Neuronal stem cell (in vitro differentiated cells): ENCODE measurements at regions not wholly inside any gene's neighbourhood (a gene's known extent, or its start where the extent isn't known, plus 50 kb on each side); places are given as distances from the start of the nearest gene placed in this dataset.
"Not testable (repeated sequence)": the region's sequence is repeated elsewhere in the genome, so short reads cannot be mapped to it uniquely, and the experiment has no call there.

ENCODE experiments used
- DNase-seq: peaks from one replicate; pipeline ENCODE4 v3.0.0-alpha.2; 2013; ENCODE audit warnings: low spot score
- H2AFZ ChIP-seq: one replicate; pipeline ENCODE4 v1.6.1; 2013; ENCODE audit warnings: mild to moderate bottlenecking, low read length, inconsistent platforms
- H2AK5ac ChIP-seq: 2 replicates; pipeline ENCODE4 v1.6.1; 2013; ENCODE audit warnings: low read depth, mild to moderate bottlenecking, inconsistent platforms, low read length, moderate library complexity, mixed read lengths
- H2BK120ac ChIP-seq: 2 replicates; pipeline ENCODE4 v1.6.1; 2013; ENCODE audit warnings: low read depth, mild to moderate bottlenecking, inconsistent platforms, low read length, moderate library complexity, mixed read lengths
- H2BK12ac ChIP-seq: one replicate; pipeline ENCODE4 v1.6.1; 2013; ENCODE audit warnings: low read length, inconsistent platforms
- H2BK15ac ChIP-seq: 2 replicates; pipeline ENCODE4 v1.6.1; 2013; ENCODE audit warnings: mild to moderate bottlenecking, low read length, inconsistent platforms, mixed read lengths
- H2BK5ac ChIP-seq: one replicate; pipeline ENCODE4 v1.6.1; 2013; ENCODE audit warnings: inconsistent platforms, mild to moderate bottlenecking, low read length, moderate library complexity
- H3K14ac ChIP-seq: one replicate; pipeline ENCODE4 v1.6.1; 2013; ENCODE audit warnings: low read length, inconsistent platforms
- H3K18ac ChIP-seq: 2 replicates; pipeline ENCODE4 v1.6.1; 2013; ENCODE audit warnings: low read length, inconsistent platforms
- H3K23ac ChIP-seq: 2 replicates; pipeline ENCODE4 v1.6.1; 2013; ENCODE audit warnings: low read depth, mild to moderate bottlenecking, mixed read lengths, low read length, inconsistent platforms; ENCODE audit not compliant: poor library complexity
- H3K27ac ChIP-seq: replicated peaks from 3 replicates; pipeline ENCODE4 v1.5.1; 2013; ENCODE audit warnings: low read length, inconsistent platforms
- H3K27me3 ChIP-seq, 3 experiments: 2 replicates each; pipeline ENCODE4 v1.6.1; 2013; ENCODE audit warnings: low read length in 3 of 3, mild to moderate bottlenecking in 2 of 3, inconsistent platforms in 1 of 3, low read depth in 1 of 3, mixed read lengths in 1 of 3, moderate library complexity in 1 of 3; ENCODE audit not compliant: control insufficient read depth in 3 of 3, insufficient read depth in 3 of 3
- H3K36me3 ChIP-seq, 2 donors: replicated peaks in 1 of 2; 2 replicates each; pipeline ENCODE4 v1.6.1; 2013; ENCODE audit warnings: low read length in 2 of 2; ENCODE audit not compliant: control insufficient read depth in 2 of 2, insufficient read depth in 2 of 2
- H3K4ac ChIP-seq: 2 replicates; pipeline ENCODE4 v1.6.1; 2013; ENCODE audit warnings: inconsistent platforms, mild to moderate bottlenecking, low read length, moderate library complexity
- H3K4me1 ChIP-seq, 2 donors: 1 replicate in 1 of 2; 2 replicates in 1 of 2; pipeline ENCODE4 v1.6.1; 2013; ENCODE audit warnings: low read length in 2 of 2, low read depth in 1 of 2; ENCODE audit not compliant: control insufficient read depth in 2 of 2, insufficient read depth in 1 of 2
- H3K4me2 ChIP-seq: one replicate; pipeline ENCODE4 v1.6.1; 2013; ENCODE audit warnings: mild to moderate bottlenecking, low read length, inconsistent platforms; ENCODE audit not compliant: insufficient read depth, poor library complexity, severe bottlenecking
- H3K4me3 ChIP-seq, 2 donors: 2 replicates each; pipeline ENCODE4 v1.5.1; 2013; ENCODE audit warnings: low read length in 2 of 2, mild to moderate bottlenecking in 2 of 2, inconsistent platforms in 1 of 2, moderate library complexity in 1 of 2
- H3K79me1 ChIP-seq: one replicate; pipeline ENCODE4 v1.6.1; 2013; ENCODE audit warnings: low read depth, mild to moderate bottlenecking, inconsistent platforms, low read length, moderate library complexity
- H3K9ac ChIP-seq: one replicate; pipeline ENCODE4 v1.6.1; 2013; ENCODE audit warnings: mild to moderate bottlenecking, low read depth, low read length, inconsistent platforms; ENCODE audit not compliant: poor library complexity
- H3K9me3 ChIP-seq, 2 donors: replicated peaks in 1 of 2; 2 replicates each; pipeline versions ENCODE3 to v1.6.1; 2013; ENCODE audit warnings: low read length in 2 of 2, mild to moderate bottlenecking in 2 of 2, inconsistent platforms in 1 of 2, low read depth in 1 of 2, mixed read lengths in 1 of 2, moderate library complexity in 1 of 2; ENCODE audit not compliant: control insufficient read depth in 2 of 2, insufficient read depth in 1 of 2
- H4K8ac ChIP-seq: one replicate; pipeline ENCODE4 v1.6.1; 2013; ENCODE audit warnings: low read depth, mild to moderate bottlenecking, inconsistent platforms, low read length, moderate library complexity
- H4K91ac ChIP-seq: one replicate; pipeline ENCODE4 v1.6.1; 2013; ENCODE audit warnings: low read length, low read depth, mild to moderate bottlenecking, inconsistent platforms; ENCODE audit not compliant: poor library complexity
- WGBS, 2 donors: extraction: QIAGEN DNeasy Blood & Tissue Kit; methylation state at CpG; one replicate each; pipeline ENCODE4 v1.1.7; 2013; ENCODE audit warnings: missing lambda C conversion rate in 2 of 2, mixed read lengths in 1 of 2; ENCODE audit not compliant: insufficient read length in 2 of 2, insufficient replicate concordance in 1 of 2; ENCODE audit errors: extremely low coverage in 2 of 2; 5-methylcytosine and 5-hydroxymethylcytosine counted together

DNA sequence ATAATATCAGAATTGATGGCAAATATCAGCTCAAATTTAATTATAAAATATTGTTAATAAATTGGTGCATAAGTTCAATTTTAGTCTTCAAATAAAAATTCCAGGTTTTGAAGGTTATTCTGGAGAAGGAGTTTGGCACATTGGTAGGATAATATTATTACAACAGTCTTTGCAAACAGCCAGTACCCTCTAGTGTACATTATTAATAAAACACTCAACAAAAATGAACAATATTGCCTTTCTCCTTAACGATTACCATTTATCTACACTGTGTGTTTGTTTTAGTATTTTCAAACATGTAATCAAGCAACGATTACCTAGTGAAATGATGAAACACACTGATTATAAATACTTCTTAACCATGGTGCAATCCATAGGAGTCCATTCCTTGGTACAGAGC is 334.0 kb upstream of the FSIP2 start:
- Histone ChIP-seq H3K27me3 (no peaks in the 10 kb centered on the region), H3K18ac (no peak overlapping the region), H2BK15ac (no peak overlapping the region), H3K14ac (no peak overlapping the region), H2AK5ac (no peak overlapping the region), H3K9ac (no peak overlapping the region), H3K4me2 (no peak overlapping the region), H3K36me3 (no peaks in the 10 kb centered on the region), H2BK120ac (no peak overlapping the region), H2BK12ac (no peak overlapping the region), H3K9me3 (no peaks in the 10 kb centered on the region), H2AFZ (no peak overlapping the region), H4K8ac (no peak overlapping the region), H3K4me1 (no peaks in the 10 kb centered on the region), H2BK5ac (no peak overlapping the region), H3K4me3 (no peak overlapping the region), H3K27ac (no peak overlapping the region), H3K4ac (no peak overlapping the region), H3K79me1 (no peaks in the 10 kb centered on the region), H4K91ac (no peak overlapping the region), H3K23ac (no peak overlapping the region)
- DNase-seq: no peak
- no CpG with 5 or more reads among the region's 2 CpGs for WGBS, 2 donors

DNA sequence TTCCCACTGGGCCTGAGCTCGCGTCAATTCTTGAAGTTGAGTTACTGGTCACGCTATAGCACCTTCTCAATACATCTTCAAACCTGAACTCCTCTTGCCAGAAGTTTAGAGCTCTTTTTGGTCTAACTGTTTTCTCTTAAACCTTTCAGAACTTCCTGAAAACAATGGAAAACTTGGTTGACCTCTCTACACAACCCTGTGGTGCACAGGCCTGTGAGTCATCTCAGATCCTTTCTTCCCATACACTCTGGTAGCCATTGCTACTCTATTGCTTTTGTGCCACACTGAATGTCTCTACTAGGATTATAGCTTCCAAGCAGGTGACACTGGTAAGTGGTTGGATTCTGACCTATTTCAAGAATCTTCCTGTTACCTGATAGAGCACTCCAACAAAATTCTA is 321.5 kb upstream of the FSIP2 start:
- no peak for DNase-seq
- H4K91ac ChIP-seq: no peak overlapping the region

DNA sequence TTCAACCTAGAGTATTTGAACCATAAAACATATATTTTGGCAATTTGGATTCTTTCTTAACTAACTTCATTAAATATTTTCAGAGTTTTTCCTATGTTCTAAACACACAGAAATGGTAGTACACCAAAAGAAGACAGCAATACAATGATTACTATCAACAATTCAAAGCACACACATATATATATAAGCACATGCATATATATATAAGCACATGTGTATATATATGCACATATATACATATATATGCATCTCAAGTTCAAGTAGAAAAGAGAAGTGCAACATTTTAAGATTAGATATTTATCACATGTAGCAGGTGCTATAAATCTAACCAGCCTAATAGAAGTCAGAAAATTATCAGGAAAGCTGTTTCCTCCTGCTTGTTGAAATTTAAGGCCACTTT is 320.9 kb upstream of the FSIP2 start:
- no peak for DNase-seq
- Histone ChIP-seq H3K4me2 (no peak overlapping the region), H4K8ac (no peak overlapping the region), H3K9me3 (no peaks in the 10 kb centered on the region), H3K4me1 (no peaks in the 10 kb centered on the region), H3K79me1 (no peaks in the 10 kb centered on the region), H3K27ac (no peak overlapping the region), H3K36me3 (no peaks in the 10 kb centered on the region), H2BK120ac (no peak overlapping the region), H2AFZ (no peak overlapping the region), H2BK12ac (no peak overlapping the region), H3K18ac (no peak overlapping the region), H3K4me3 (no peak overlapping the region), H2BK5ac (no peak overlapping the region), H3K14ac (no peak overlapping the region), H3K4ac (no peak overlapping the region), H4K91ac (no peak overlapping the region), H2BK15ac (no peak overlapping the region), H3K23ac (no peak overlapping the region), H2AK5ac (no peak overlapping the region), H3K9ac (no peak overlapping the region), H3K27me3 (no peaks in the 10 kb centered on the region)

More for the DNA sequence above, 321.5 kb upstream of the FSIP2 start:
- no peak overlapping the region for H3K4ac ChIP-seq
- H2AK5ac ChIP-seq: no peak overlapping the region
- H3K9ac ChIP-seq: no peak overlapping the region
- no peak overlapping the region for H2AFZ ChIP-seq
- H3K4me2 ChIP-seq: no peak overlapping the region
- H3K23ac ChIP-seq: no peak overlapping the region
- no peak overlapping the region for H3K14ac ChIP-seq
- no peak overlapping the region for H2BK120ac ChIP-seq
- no peaks in the 10 kb centered on the region for H3K9me3 ChIP-seq
- no peak overlapping the region for H4K8ac ChIP-seq
- H3K79me1 ChIP-seq: no peaks in the 10 kb centered on the region
- H3K4me3 ChIP-seq: no peak overlapping the region
- no peaks in the 10 kb centered on the region for H3K36me3 ChIP-seq
- WGBS, 2 donors: no CpG with 5 or more reads among the region's 3 CpGs
- H3K4me1 ChIP-seq: no peaks in the 10 kb centered on the region
- no peak overlapping the region for H2BK5ac ChIP-seq
- no peak overlapping the region for H2BK12ac ChIP-seq
- no peaks in the 10 kb centered on the region for H3K27me3 ChIP-seq
- no peak overlapping the region for H3K18ac ChIP-seq
- H2BK15ac ChIP-seq: no peak overlapping the region
- no peak overlapping the region for H3K27ac ChIP-seq

DNA sequence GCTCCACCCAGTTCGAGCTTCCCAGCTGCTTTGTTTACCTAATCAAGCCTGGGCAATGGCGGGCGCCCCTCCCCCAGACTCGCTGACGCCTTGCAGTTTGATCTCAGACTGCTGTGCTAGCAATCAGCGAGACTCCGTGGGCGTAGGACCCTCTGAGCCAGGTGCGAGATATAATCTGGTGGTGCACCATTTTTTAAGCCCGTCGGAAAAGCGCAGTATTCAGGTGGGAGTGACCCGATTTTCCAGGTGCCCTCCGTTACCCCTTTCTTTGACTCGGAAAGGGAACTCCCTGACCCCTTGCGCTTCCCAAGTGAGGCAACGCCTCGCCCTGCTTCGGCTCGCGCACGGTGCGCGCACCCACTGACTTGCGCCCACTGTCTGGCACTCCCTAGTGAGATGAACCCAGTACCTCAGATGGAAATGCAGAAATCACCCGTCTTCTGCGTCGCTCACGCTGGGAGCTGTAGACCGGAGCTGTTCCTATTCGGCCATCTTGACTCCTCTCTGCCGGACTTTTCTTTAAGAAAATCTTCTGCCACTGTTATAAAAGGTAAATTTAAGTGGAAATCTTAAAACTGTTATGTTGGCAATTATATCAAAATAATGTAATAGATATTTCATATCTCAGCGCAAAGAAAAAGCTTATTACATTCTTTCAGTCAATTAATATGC is 313.5 kb upstream of the FSIP2 start:
- WGBS, 2 donors: no CpG with 5 or more reads among the region's 33 CpGs
- not testable (repeated sequence) for H3K36me3 ChIP-seq, H4K8ac ChIP-seq, DNase-seq, H3K18ac ChIP-seq, H3K23ac ChIP-seq, H3K27me3 ChIP-seq, H2BK15ac ChIP-seq, H2BK120ac ChIP-seq, H3K79me1 ChIP-seq, H2BK5ac ChIP-seq, H3K9me3 ChIP-seq, H3K4ac ChIP-seq, H2AK5ac ChIP-seq, H3K14ac ChIP-seq, H3K4me2 ChIP-seq, H4K91ac ChIP-seq, H2BK12ac ChIP-seq, H3K4me1 ChIP-seq, H3K9ac ChIP-seq
- peak overlapping the region; percentile 27 for H3K27ac ChIP-seq
- peak overlapping the region; percentile 77 for H2AFZ ChIP-seq
- H3K4me3 ChIP-seq: peak overlapping the region; percentile 69 to 76
